Neural progenitor cell (in vitro differentiated cells): ENCODE measurements at regions not wholly inside any gene's neighbourhood (a gene's known extent, or its start where the extent isn't known, plus 50 kb on each side); places are given as distances from the start of the nearest gene placed in this dataset.
A peak's percentile ranks its signal among the peaks of the same experiment; 100 is the strongest.

ENCODE experiments used
- DNase-seq: peaks from one replicate; pipeline ENCODE4 v3.0.0-alpha.2; 2016; ENCODE audit warnings: low spot score
- H2AFZ ChIP-seq: fragments of 200-600 bp; sonication (generic); replicated peaks from 2 replicates; pipeline ENCODE4 v1.6.1; 2016; ENCODE audit warnings: antibody characterized with exemption
- H3F3A ChIP-seq: fragments of 200-600 bp; sonication (generic); 2 replicates; pipeline ENCODE4 v1.6.1; 2016; ENCODE audit warnings: antibody characterized with exemption, low read depth
- H3K27ac ChIP-seq: fragments of 200-600 bp; sonication (generic); 2 replicates; pipeline ENCODE4 v1.5.1; 2016; ENCODE audit warnings: mild to moderate bottlenecking
- H3K27me3 ChIP-seq: fragments of 200-600 bp; sonication (generic); 2 replicates; pipeline ENCODE4 v1.6.1; 2016; ENCODE audit warnings: mild to moderate bottlenecking, moderate library complexity
- H3K36me3 ChIP-seq: fragments of 200-600 bp; sonication (generic); 2 replicates; pipeline ENCODE4 v1.5.1; 2016
- H3K4me1 ChIP-seq: fragments of 200-600 bp; sonication (generic); 2 replicates; pipeline ENCODE4 v1.6.1; 2016; ENCODE audit warnings: mixed run types
- H3K4me2 ChIP-seq: fragments of 200-600 bp; sonication (generic); 2 replicates; pipeline ENCODE4 v1.6.1; 2016
- H3K4me3 ChIP-seq: fragments of 200-600 bp; sonication (generic); 2 replicates; pipeline ENCODE4 v1.5.1; 2016
- H3K79me2 ChIP-seq: fragments of 200-600 bp; sonication (generic); 2 replicates; pipeline ENCODE4 v1.6.1; 2016; ENCODE audit warnings: low read depth
- H3K9ac ChIP-seq: fragments of 200-600 bp; sonication (generic); 2 replicates; pipeline ENCODE4 v1.6.1; 2016
- H3K9me3 ChIP-seq: fragments of 200-600 bp; sonication (generic); 2 replicates; pipeline ENCODE4 v1.5.1; 2016; ENCODE audit warnings: low read depth
- H4K20me1 ChIP-seq: fragments of 200-600 bp; sonication (generic); 2 replicates; pipeline ENCODE4 v1.6.1; 2016; ENCODE audit warnings: low read depth
- H3K27ac Mint-ChIP-seq: 3 replicates; pipeline ENCODE4 v1.8.0; 2021; ENCODE audit warnings: mixed read lengths
- H3K27me3 Mint-ChIP-seq: 2 replicates; pipeline ENCODE4 v1.8.0; 2022; ENCODE audit warnings: low read depth, mild to moderate bottlenecking, inconsistent platforms, moderate library complexity, mixed read lengths; ENCODE audit not compliant: insufficient read depth
- H3K36me3 Mint-ChIP-seq: 3 replicates; pipeline ENCODE4 v1.8.0; 2021; ENCODE audit warnings: mixed read lengths
- H3K4me1 Mint-ChIP-seq: 3 replicates; pipeline ENCODE4 v1.8.0; 2021; ENCODE audit warnings: mixed read lengths
- H3K4me3 Mint-ChIP-seq: 3 replicates; pipeline ENCODE4 v1.8.0; 2021; ENCODE audit warnings: mild to moderate bottlenecking, moderate library complexity, mixed read lengths
- H3K9me3 Mint-ChIP-seq: 3 replicates; pipeline ENCODE4 v1.8.0; 2020; ENCODE audit warnings: mixed read lengths
- EZH2 ChIP-seq: fragments of 200-600 bp; sonication (generic); IDR thresholded peaks from 2 replicates; pipeline ENCODE4 v1.6.1; 2017; ENCODE audit warnings: antibody characterized with exemption, mild to moderate bottlenecking, moderate library complexity
- EZH2phosphoT487 ChIP-seq: fragments of 200-600 bp; sonication (generic); IDR thresholded peaks from 2 replicates; pipeline ENCODE4 v1.6.1; 2017; ENCODE audit warnings: antibody characterized with exemption
- TF ChIP-seq, protein P1 (sequence below): fragments of 200-600 bp; sonication (generic); IDR thresholded peaks from 2 replicates; pipeline ENCODE4 v1.5.1; 2017; ENCODE audit warnings: antibody characterized with exemption, mild to moderate bottlenecking

DNA sequence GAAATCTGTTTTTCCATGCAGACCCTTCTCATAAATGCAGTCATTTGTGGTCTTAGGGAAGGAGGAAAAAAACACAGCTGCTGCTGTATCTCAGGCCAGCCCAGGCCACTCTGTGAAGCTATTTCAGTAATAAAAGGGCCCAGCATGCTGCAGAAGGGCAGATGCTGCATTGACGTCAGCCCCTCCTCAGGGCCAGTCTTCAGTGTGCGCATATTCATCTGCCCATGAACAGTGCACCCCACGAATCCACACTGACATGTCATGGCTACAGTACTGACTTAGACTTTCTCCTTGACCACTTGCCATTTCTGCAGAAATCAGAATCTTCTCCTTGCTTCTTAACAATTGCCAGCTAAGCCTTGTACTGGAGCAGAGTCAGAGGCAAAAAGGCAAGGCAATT, 304.7 kb downstream of the GABRG2 start:
- DNase-seq, result peak; percentile 13
- H3K36me3 ChIP-seq, result no peaks in the 10 kb centered on the region
- Mint-ChIP-seq H3K27me3 (no peaks in the 10 kb centered on the region), H3K4me1 (peaks cover 8% of the 10 kb centered on the region), H3K4me3 (peak overlapping the region; percentile 10), H3K9me3 (peaks cover 24% of the 10 kb centered on the region), H3K36me3 (peaks cover 2% of the 10 kb centered on the region), H3K27ac (peak overlapping the region; percentile 57)
- H3K79me2 ChIP-seq, result no peaks in the 10 kb centered on the region
- H2AFZ ChIP-seq, result peak overlapping the region; percentile 32
- H3K4me1 ChIP-seq, result no peaks in the 10 kb centered on the region
- no peak overlapping the region for H3K27ac ChIP-seq
- no peak for TF ChIP-seq EZH2
- H3F3A ChIP-seq, result no peaks in the 10 kb centered on the region
- no peaks in the 10 kb centered on the region for H3K9me3 ChIP-seq
- no peak overlapping the region for H3K9ac ChIP-seq
- no peaks in the 10 kb centered on the region for H4K20me1 ChIP-seq
- no peaks in the 10 kb centered on the region for H3K27me3 ChIP-seq
- no peak overlapping the region for H3K4me3 ChIP-seq
- no peak overlapping the region for H3K4me2 ChIP-seq

DNA sequence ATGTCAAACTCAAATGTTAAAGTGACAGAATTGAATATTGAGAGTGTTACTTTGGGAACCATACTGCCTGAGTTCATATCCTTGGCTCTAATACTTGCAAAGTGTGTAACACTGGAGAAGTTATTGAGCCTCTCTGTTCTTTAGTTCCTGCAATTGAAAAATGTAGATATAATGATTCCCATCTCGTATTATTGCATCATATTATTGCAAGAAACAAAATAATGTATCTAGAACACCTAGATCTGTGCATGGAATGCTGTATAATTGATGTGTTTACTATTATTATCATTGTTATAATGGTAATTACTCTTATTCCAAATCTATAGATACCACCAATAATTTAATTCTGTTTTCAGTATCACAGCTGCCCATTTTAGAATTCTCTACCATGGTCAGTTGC, 310.3 kb downstream of the GABRG2 start:
- Mint-ChIP-seq H3K4me1 (peaks cover 3% of the 10 kb centered on the region), H3K27me3 (no peaks in the 10 kb centered on the region), H3K9me3 (no peaks in the 10 kb centered on the region), H3K27ac (no peak overlapping the region), H3K36me3 (no peaks in the 10 kb centered on the region), H3K4me3 (no peak overlapping the region)
- Histone ChIP-seq H3K79me2 (no peaks in the 10 kb centered on the region), H2AFZ (no peak overlapping the region), H4K20me1 (no peaks in the 10 kb centered on the region), H3F3A (no peaks in the 10 kb centered on the region), H3K4me3 (no peak overlapping the region), H3K27me3 (no peaks in the 10 kb centered on the region), H3K36me3 (no peaks in the 10 kb centered on the region), H3K9me3 (no peaks in the 10 kb centered on the region), H3K9ac (no peak overlapping the region), H3K4me2 (no peak overlapping the region), H3K27ac (no peak overlapping the region), H3K4me1 (no peaks in the 10 kb centered on the region)
- no peak for DNase-seq
- TF ChIP-seq EZH2phosphoT487 (no peak), EZH2 (no peak)
- TF ChIP-seq, protein P1, sequence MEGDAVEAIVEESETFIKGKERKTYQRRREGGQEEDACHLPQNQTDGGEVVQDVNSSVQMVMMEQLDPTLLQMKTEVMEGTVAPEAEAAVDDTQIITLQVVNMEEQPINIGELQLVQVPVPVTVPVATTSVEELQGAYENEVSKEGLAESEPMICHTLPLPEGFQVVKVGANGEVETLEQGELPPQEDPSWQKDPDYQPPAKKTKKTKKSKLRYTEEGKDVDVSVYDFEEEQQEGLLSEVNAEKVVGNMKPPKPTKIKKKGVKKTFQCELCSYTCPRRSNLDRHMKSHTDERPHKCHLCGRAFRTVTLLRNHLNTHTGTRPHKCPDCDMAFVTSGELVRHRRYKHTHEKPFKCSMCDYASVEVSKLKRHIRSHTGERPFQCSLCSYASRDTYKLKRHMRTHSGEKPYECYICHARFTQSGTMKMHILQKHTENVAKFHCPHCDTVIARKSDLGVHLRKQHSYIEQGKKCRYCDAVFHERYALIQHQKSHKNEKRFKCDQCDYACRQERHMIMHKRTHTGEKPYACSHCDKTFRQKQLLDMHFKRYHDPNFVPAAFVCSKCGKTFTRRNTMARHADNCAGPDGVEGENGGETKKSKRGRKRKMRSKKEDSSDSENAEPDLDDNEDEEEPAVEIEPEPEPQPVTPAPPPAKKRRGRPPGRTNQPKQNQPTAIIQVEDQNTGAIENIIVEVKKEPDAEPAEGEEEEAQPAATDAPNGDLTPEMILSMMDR, result no peak

DNA sequence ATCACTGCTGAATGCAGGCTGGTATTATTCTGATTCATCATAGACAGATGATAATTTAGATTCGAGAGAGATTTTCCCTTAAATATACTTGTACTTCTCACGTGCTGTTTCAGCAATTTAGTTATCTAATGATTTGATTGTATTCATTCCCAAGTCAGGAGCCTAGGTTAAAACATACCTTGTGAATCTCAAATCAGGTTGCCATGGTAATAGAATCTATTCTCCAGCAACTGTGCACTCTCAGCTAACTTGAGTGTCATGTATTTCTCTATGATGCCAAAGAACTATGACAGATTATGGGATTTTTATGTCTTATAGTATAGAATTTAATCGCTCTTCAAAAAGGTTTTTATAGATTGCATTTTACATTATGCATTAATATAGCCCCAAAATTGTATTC, 315.3 kb downstream of the GABRG2 start:
- H3K4me1 Mint-ChIP-seq, result peaks cover 3% of the 10 kb centered on the region
- no peak for TF ChIP-seq EZH2phosphoT487
- TF ChIP-seq EZH2, result no peak
- TF ChIP-seq, protein P1, result no peak
- Histone ChIP-seq H3K36me3 (no peaks in the 10 kb centered on the region), H3K79me2 (no peaks in the 10 kb centered on the region), H3K9ac (no peak overlapping the region), H3K9me3 (no peaks in the 10 kb centered on the region), H3K4me3 (no peak overlapping the region), H2AFZ (no peak overlapping the region), H3F3A (no peaks in the 10 kb centered on the region), H3K27ac (no peak overlapping the region), H3K4me1 (no peaks in the 10 kb centered on the region), H3K27me3 (no peaks in the 10 kb centered on the region), H4K20me1 (no peaks in the 10 kb centered on the region), H3K4me2 (no peak overlapping the region)
- H3K27me3 Mint-ChIP-seq, result no peaks in the 10 kb centered on the region
- no peaks in the 10 kb centered on the region for H3K9me3 Mint-ChIP-seq
- no peaks in the 10 kb centered on the region for H3K36me3 Mint-ChIP-seq
- DNase-seq, result no peak
- no peak overlapping the region for H3K27ac Mint-ChIP-seq
- no peak overlapping the region for H3K4me3 Mint-ChIP-seq

DNA sequence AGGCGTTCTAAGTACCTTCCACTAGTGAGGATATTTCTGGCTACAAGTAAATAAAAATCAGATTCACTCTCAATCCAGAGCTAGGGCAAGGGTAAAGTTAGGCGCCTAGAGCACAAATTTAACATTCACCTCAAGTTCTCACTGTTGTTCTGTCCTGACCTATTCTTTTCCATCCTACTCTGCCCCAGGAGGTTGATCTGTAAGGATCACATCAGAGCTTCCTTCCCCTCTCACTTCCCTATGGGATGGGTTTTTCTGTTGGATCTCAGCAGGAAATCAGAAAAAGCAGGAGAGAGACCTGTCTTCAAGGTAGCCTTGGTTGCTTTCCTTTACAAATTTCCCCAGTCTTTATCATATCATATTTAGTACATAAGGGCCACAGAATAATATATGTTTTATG, 316.7 kb downstream of the GABRG2 start:
- Mint-ChIP-seq H3K27ac (no peak overlapping the region), H3K9me3 (no peaks in the 10 kb centered on the region), H3K27me3 (no peaks in the 10 kb centered on the region), H3K36me3 (no peaks in the 10 kb centered on the region), H3K4me1 (peaks cover 3% of the 10 kb centered on the region), H3K4me3 (no peak overlapping the region)
- Histone ChIP-seq H3K9me3 (no peaks in the 10 kb centered on the region), H3K9ac (no peak overlapping the region), H3K36me3 (no peaks in the 10 kb centered on the region), H3K4me1 (no peaks in the 10 kb centered on the region), H3K27me3 (no peaks in the 10 kb centered on the region), H3K79me2 (no peaks in the 10 kb centered on the region), H2AFZ (no peak overlapping the region), H4K20me1 (no peaks in the 10 kb centered on the region), H3K27ac (no peak overlapping the region), H3K4me3 (no peak overlapping the region), H3K4me2 (no peak overlapping the region), H3F3A (no peaks in the 10 kb centered on the region)
- DNase-seq, result no peak
- TF ChIP-seq EZH2phosphoT487, result no peak
- no peak for TF ChIP-seq EZH2
- TF ChIP-seq, protein P1, result no peak
